SK-N-DZ (cell line): ENCODE measurements at regions not wholly inside any gene's neighbourhood (a gene's known extent, or its start where the extent isn't known, plus 50 kb on each side); places are given as distances from the start of the nearest gene placed in this dataset.
"Not testable (repeated sequence)": the region's sequence is repeated elsewhere in the genome, so short reads cannot be mapped to it uniquely, and the experiment has no call there.

ENCODE experiments used
- DNase-seq: peaks from one replicate; pipeline ENCODE4 v3.0.0-alpha.2; 2015; ENCODE audit warnings: low spot score

DNA sequence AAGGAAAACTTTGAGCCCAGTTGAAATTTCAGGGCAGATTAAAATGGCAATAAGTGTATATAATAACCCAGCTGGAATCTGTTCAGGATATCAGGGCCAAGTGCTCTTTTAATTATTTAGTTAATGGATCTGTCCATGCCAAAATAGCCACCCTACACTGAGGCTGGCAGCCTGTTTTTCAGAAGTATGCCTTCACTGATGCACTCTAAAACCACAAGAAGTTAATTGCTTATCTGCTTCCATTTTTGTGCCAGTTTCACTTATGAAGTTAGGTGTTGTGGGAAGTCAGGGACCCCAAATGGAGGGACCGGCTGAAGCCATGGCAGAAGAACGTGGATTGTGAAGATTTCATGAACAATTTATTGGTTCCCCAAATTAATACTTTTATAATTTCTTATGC is 960.3 kb downstream of the C4orf33 start:
- no peak for DNase-seq

DNA sequence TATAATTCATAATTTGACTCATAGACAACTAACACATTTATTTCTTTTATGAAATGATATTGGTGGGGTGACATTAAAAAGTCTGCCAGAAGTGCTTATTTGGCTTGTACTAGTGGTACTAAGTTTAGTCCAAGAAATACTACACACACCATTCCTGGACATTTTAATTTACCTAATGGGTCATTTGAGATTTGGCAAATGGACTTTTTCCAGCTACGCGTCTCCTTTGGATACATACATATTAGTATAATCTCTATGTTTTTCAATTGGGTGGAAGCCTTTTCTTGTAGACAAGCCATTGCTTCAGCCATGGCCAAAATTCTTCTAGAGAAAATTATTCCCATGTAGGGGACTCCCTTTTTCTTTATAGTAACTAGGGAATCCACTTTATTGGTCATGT is 968.5 kb downstream of the C4orf33 start:
- DNase-seq: no peak

- DNase-seq: no peak
Measured at GRCh38 chr4:130067419-130067818, 971.5 kb downstream of the C4orf33 start.

- DNase-seq: no peak
Measured at GRCh38 chr4:130068072-130068471, 972.1 kb downstream of the C4orf33 start.

- no peak for DNase-seq
Measured at GRCh38 chr4:130071746-130072145, 975.8 kb downstream of the C4orf33 start.

- no peak for DNase-seq
Measured at GRCh38 chr4:130073145-130073790, 977.3 kb downstream of the C4orf33 start.

DNA sequence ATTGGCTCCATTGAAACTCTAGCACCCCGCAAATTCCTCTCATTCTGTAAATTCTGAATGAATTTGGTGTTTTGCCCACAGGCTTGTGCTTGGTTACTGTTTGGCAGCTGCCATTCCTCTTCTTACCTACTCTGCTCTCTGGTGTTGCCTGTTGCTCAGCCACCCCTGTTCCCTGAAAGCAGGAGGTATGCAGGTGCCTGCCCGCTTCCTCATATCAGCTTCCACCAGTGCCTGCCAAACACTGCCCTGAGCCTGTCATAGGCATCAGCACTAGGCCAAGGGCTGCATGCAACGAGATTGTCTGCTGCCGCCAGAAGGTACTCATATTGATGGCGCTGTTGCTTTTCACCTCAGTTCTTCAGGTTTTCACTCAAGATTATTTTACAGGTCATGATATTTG is 978.1 kb downstream of the C4orf33 start:
- DNase-seq: no peak

DNA sequence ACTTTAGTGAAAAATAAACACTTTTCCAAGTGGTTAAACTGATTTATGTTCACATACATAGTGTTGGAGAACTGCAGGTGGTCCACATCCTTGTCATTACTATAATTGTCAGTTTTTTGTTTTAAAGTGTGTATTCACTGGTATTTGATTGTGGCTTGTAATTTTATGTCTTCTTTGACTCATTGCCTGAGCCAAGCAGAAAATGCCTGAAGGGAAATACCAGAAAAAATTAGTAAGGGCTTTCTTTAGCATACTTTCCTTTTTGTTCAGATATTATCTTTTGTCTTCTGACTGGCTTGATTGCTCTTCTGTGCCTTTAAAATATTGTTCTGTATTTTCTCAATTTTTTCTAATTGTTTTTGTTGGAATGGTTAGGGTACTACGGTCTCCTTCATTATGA is 981.3 kb downstream of the C4orf33 start:
- DNase-seq: no peak

DNA sequence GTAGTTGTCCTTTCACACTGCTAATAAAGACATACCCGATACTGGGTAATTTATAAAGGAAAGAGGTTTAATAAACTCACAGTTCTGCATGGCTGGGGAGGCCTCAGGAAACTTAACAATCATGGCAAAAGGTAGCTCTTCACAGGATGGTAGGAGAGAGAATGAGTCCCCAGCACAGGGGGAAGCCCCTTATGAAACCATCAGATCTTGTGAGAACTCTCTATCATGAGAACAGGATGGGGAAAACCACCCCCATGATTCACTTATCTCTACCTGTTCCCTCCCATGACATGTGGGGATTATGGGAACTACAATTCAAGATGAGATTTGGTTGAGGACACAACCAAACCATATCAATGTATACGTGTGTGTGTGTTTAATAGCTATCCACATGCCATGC is 983.1 kb downstream of the C4orf33 start:
- not testable (repeated sequence) for DNase-seq

- no peak for DNase-seq
Measured at GRCh38 chr4:130080872-130081451, 985.0 kb downstream of the C4orf33 start.

GRCh38 chr4:130090427-130090826 is 994.5 kb downstream of the C4orf33 start:
- DNase-seq: no peak

DNA sequence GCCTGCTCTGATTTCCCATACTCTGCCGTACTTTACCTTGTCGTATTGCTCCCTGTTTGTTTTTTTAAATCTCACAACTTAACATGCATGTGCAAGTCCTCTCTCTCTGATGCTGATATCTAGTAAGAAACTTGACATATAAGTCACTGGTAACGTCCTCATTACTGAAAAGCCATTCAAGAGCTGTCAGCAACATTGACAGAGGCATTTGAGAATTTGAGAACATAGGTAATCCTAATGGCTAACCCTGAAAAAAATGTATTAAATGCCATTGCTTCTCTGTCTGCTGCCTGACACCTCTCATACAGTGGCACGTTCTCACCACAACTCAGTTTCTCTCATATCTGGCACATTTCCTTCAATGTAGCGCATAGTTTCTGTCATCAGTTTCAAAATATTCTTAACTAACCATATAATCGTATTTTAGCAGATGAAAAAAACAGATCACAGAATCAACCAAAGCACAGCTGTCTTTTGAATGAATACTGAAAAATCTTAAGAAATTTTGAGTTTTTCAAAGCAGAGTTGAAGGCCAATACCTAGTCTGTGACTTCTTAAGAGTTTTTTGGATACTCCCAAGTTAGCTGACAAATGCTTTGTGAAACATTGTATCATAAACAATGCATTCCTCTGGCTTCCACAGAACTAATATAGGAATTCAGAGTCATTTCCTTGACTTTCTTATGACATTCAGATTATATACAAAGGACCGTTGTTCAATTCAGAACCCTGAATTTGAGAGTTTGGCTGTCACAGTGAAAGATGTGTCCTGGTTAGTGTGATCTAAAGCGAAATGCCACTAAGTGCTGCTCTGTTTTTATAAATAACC is 996.4 kb downstream of the C4orf33 start:
- no peak for DNase-seq

- DNase-seq: no peak
Measured at GRCh38 chr4:130099105-130099504, 1003.2 kb downstream of the C4orf33 start.

DNA sequence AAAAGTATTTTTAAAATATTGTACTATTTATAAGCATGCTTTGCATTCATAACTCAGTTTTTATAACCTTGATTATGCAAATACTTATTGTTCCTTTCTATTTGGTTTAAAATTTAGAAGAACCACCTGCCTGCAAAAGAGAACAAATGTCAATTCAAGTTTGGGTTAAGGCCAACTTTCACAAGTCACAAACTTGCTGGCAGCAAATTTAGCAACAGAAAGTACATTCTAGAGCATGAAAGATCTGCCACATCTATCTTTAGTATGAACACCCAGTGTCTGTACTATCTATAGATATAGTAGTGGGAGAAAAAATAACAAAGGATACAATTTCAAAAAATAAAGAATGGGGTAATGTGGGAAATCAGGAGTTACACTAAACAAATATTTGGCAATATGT is 1014.2 kb downstream of the C4orf33 start:
- DNase-seq: no peak

DNA sequence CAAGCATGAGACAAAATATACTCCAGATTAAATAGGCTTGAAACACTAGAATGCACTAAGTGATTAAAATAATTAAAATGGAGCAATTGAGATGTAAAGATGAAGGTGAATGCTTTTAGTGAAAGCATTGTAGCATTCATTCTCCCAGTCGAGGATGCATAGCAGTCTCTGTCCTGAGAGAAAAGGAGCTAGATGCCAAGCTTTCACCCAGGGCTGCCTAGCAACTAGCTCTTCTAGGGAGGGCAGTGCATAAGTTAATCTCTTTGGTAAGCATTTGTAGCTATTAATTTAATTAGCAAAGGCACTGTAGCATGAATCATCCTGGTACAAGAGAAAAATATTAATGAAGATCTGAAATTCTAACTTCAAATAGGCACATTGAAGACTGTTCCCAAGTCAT is 1014.8 kb downstream of the C4orf33 start:
- DNase-seq: no peak

GRCh38 chr4:130124066-130124465 is 1028.1 kb downstream of the C4orf33 start:
- DNase-seq: no peak

- DNase-seq: no peak
Measured at GRCh38 chr4:130125467-130125866, 1029.5 kb downstream of the C4orf33 start.

DNA sequence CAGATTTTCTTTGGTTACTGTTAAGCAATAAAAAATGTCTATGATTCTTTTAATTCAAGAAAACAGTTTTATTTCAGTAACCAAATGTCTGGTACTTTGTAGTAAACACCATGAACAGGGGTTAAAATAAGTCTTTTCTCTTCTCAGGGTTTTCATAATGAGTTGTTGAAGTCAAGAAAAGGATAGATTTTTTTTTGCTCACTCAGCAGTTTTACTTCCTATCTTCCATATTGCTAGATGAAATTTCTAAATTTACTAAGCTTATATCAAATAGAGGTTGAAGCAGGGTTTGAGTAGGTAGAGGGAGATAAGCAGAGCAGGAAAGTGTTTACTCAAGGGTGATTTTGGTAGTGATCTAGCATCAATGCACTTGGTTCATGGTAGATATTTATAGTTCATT is 1031.3 kb downstream of the C4orf33 start:
- no peak for DNase-seq

DNA sequence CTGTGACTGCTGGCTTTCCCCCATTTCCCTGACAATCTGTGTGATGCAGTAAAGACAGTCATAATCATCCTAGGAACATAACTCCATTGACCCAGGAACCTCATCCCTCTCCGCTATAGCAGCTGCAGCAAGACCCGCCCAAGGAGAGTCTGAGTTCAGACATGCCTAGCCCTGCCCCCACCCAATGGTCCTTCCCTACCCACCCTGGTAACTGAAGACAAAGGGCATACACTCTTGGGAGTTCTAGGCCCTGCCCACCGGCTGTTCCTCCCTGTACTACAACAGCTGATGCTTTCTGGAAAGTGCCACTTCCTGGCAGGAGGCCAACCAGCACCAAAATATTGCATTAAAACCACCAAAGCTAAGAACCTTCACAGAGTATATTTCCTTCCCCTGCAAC is 1035.6 kb downstream of the C4orf33 start:
- no peak for DNase-seq

GRCh38 chr4:130141651-130142050 is 1045.7 kb downstream of the C4orf33 start:
- DNase-seq: no peak

DNA sequence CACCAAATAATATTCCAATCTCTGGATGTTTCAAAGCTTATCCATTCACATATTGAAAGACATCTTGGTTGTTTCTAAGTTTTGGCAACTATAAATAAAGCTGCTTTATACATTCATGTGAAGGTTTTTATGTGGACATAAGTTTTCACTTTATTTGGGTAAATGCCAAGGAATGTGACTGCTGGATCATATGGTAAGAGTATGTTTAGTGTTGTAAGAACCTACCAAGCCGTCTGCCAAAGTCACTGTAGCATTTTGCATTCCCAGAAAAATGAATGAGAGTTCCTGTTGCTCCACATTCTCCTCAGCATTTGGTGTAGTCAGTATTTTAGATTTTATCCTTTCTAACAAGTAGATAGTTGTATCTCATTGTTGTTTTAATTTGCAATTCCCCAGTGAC is 1047.7 kb downstream of the C4orf33 start:
- DNase-seq: no peak

DNA sequence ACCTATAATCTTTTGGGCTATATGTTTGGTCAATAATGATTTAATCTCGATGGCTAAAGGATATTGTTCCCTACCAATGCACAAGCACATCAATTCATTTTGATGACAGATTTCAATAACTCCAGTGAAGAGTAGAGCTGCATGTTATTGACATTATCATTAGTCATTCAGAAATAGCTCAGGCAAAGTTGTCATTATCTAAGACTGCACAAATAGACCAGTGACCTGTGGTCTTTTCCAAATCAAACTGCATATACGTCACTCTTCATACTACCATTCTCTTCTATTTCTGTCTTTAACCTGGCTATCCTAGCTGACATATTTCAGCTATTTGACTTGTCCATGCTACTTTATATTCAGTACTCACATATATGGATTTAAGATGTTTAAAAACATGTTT is 1050.8 kb downstream of the C4orf33 start:
- DNase-seq: no peak

DNA sequence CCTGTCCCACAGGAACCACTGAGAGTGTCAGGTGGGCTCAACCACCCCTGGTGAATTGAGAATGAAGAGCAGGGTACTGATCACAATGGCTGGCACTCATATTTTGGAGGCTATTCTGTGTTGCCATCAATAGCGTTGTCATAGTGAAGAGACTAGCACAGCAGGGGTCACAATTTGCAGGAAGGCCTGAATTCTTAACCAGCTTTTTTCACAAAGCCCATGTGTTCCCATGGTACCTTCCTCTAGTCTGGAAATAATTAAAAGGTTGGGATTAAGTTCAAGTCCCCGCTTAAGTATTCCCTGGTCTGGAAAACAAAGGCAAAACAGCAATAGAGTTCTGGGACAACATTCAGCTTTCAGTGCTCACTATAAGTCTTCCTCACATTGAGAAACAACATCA is 1051.7 kb downstream of the C4orf33 start:
- no peak for DNase-seq
